ENCODE measurements at regions not wholly inside any gene's neighbourhood (a gene's known extent, or its start where the extent isn't known, plus 50 kb on each side); places are given as distances from the start of the nearest gene placed in this dataset.
A peak's percentile ranks its signal among the peaks of the same experiment; 100 is the strongest.

DNA sequence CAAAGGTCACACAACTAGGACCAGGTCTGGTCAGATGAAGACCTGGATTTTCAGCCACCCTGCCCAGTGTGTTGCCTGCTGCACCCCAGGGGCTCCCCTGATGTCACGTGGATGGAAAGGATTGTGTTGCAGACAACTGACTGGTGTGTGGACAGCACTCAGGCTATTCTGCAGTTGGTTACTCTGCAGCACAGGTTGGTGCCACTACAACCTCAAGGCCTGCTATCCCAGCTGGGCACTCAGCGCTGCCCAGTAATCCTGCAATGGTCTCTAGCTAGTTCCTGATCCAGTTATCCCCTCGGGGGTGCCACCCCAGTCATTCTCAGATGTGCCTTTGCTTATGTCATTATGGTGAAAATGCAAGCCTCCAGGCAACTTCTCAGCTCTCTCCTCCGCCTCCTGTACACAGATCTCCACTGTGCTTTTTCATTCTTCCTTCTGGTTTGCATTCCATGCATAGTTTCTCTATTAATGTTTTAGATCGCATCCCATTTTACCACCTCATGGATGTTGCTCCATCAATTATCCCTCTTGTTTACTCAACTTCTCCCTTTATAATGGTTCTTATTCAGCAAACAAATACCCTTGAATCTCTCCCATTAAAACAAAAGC is 503.2 kb upstream of the CAMK1G start:
- H3K4me3 ChIP-seq = no peak overlapping the region
- no peaks in the 10 kb centered on the region for H3K79me2 ChIP-seq (ENCODE audit: low read depth)
- no peaks in the 10 kb centered on the region for H3K27me3 ChIP-seq (ENCODE audit: insufficient read depth, low read depth)
- H3K36me3 ChIP-seq (ENCODE audit: low read depth) = no peaks in the 10 kb centered on the region
- no TSS peak for BruUV-seq (replicated peaks)
- no peak overlapping the region for H3K4me2 ChIP-seq
- peaks cover 6% of the 10 kb centered on the region for H3K4me1 ChIP-seq (replicated peaks; ENCODE audit: insufficient read depth)
- no peaks in the 10 kb centered on the region for H3K9me2 ChIP-seq (ENCODE audit: insufficient read depth)
- intact Hi-C loops (cut with micrococcal nuclease; ENCODE audit: unreplicated experiment) = no loop called here
- H3K9me3 ChIP-seq (ENCODE audit: insufficient read depth, low read depth) = no peaks in the 10 kb centered on the region
- H2AFZ ChIP-seq = no peak overlapping the region
- no peaks in the 10 kb centered on the region for H4K20me1 ChIP-seq (ENCODE audit: insufficient read depth)
- H3K27ac ChIP-seq = no peak overlapping the region
- ChIA-PET POLR2A (ENCODE audit: unreplicated experiment) (no interaction called here), CTCF (no interaction called here)
- H3F3A ChIP-seq (ENCODE audit: insufficient read depth, low read depth) = no peaks in the 10 kb centered on the region
- peak; percentile 35 to 42 for DNase-seq
- no peak for TF ChIP-seq EZH2 (IDR thresholded peaks at IDR 0.05; ENCODE audit: low read depth)
- TF ChIP-seq, protein P1, sequence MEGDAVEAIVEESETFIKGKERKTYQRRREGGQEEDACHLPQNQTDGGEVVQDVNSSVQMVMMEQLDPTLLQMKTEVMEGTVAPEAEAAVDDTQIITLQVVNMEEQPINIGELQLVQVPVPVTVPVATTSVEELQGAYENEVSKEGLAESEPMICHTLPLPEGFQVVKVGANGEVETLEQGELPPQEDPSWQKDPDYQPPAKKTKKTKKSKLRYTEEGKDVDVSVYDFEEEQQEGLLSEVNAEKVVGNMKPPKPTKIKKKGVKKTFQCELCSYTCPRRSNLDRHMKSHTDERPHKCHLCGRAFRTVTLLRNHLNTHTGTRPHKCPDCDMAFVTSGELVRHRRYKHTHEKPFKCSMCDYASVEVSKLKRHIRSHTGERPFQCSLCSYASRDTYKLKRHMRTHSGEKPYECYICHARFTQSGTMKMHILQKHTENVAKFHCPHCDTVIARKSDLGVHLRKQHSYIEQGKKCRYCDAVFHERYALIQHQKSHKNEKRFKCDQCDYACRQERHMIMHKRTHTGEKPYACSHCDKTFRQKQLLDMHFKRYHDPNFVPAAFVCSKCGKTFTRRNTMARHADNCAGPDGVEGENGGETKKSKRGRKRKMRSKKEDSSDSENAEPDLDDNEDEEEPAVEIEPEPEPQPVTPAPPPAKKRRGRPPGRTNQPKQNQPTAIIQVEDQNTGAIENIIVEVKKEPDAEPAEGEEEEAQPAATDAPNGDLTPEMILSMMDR (conservative IDR thresholded peaks at IDR 0.05) = no peak

DNA sequence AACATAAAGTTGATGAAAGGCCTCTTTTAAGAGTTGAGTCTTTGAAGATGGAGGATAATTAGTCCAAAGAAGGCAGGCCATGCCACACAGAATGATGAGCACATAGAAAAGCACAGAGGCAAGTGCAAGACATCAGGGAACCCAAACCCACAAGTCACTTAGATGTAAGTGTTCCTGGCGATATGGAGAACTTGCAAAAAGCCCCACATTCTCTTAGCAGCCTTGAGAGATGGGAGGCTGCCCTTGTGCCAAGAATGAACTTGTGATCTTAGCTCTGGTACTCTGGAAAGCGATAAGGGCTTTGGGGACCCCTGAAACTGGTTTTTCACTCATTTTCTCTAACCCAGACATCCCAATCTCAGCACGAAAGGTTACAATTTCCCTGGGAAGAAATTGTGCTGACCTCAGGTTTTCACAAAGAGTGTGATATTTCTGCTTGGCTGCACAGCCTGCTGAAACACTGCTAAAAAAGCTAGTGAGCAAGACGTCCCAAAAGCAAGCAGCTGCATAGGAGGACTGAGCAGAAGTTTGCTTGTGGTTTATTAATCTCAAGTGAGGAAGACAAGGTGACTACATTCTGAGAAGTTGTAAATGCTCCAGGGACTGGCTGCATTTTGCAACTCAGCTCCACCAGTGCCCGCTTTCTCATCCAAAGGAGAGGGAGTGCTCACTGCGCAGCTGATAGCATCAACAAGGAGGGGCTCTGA is 496.9 kb upstream of the CAMK1G start:
- H3K27ac ChIP-seq = no peak overlapping the region
- intact Hi-C loops (cut with micrococcal nuclease; ENCODE audit: unreplicated experiment) = no loop called here
- no peak for TF ChIP-seq EZH2 (IDR thresholded peaks at IDR 0.05; ENCODE audit: low read depth)
- TF ChIP-seq, protein P1 (conservative IDR thresholded peaks at IDR 0.05) = no peak
- no peaks in the 10 kb centered on the region for H3K4me1 ChIP-seq (replicated peaks; ENCODE audit: insufficient read depth)
- no TSS peak for BruUV-seq (replicated peaks)
- ChIA-PET CTCF (no interaction called here), POLR2A (ENCODE audit: unreplicated experiment) (no interaction called here)
- no peak for DNase-seq
- no peaks in the 10 kb centered on the region for H3K9me3 ChIP-seq (ENCODE audit: insufficient read depth, low read depth)
- no peaks in the 10 kb centered on the region for H3K79me2 ChIP-seq (ENCODE audit: low read depth)
- H3K27me3 ChIP-seq (ENCODE audit: insufficient read depth, low read depth) = no peaks in the 10 kb centered on the region
- H4K20me1 ChIP-seq (ENCODE audit: insufficient read depth) = no peaks in the 10 kb centered on the region
- H3K4me2 ChIP-seq = no peak overlapping the region
- no peak overlapping the region for H3K4me3 ChIP-seq
- H3K9me2 ChIP-seq (ENCODE audit: insufficient read depth) = no peaks in the 10 kb centered on the region
- no peaks in the 10 kb centered on the region for H3K36me3 ChIP-seq (ENCODE audit: low read depth)
- no peaks in the 10 kb centered on the region for H3F3A ChIP-seq (ENCODE audit: insufficient read depth, low read depth)
- no peak overlapping the region for H2AFZ ChIP-seq

DNA sequence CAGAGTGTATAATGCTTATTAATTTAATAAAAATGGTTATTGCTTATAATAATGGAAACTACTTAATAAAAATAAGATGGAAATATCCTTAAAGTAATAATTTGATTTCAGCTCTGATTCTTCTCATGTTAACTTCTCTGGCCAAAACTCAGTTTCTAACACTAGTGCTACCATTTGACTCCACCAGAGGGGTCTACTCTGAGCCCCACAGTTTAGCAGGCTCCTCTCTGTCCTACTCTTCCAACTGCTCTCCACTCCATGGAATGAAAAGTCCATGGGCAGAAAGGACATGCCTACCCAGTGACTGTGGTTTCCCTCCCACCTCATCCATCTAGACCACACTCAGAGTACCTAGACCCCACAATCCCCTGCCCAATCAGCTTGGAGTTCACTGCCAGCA is 489.1 kb upstream of the CAMK1G start:
- peaks cover 16% of the 10 kb centered on the region for H3K4me1 ChIP-seq (replicated peaks; ENCODE audit: insufficient read depth)
- no TSS peak for BruUV-seq (replicated peaks)
- H3K9me3 ChIP-seq (ENCODE audit: insufficient read depth, low read depth) = no peaks in the 10 kb centered on the region
- no peaks in the 10 kb centered on the region for H3K36me3 ChIP-seq (ENCODE audit: low read depth)
- DNase-seq = no peak
- H3K9me2 ChIP-seq (ENCODE audit: insufficient read depth) = no peaks in the 10 kb centered on the region
- TF ChIP-seq, protein P1 (conservative IDR thresholded peaks at IDR 0.05) = no peak
- TF ChIP-seq EZH2 (IDR thresholded peaks at IDR 0.05; ENCODE audit: low read depth) = no peak
- H3K27me3 ChIP-seq (ENCODE audit: insufficient read depth, low read depth) = no peaks in the 10 kb centered on the region
- H3K27ac ChIP-seq = no peak overlapping the region
- H4K20me1 ChIP-seq (ENCODE audit: insufficient read depth) = no peaks in the 10 kb centered on the region
- H3F3A ChIP-seq (ENCODE audit: insufficient read depth, low read depth) = no peaks in the 10 kb centered on the region
- ChIA-PET POLR2A (ENCODE audit: unreplicated experiment) (no interaction called here), CTCF (no interaction called here)
- H3K4me2 ChIP-seq = no peak overlapping the region
- no peaks in the 10 kb centered on the region for H3K79me2 ChIP-seq (ENCODE audit: low read depth)
- no peak overlapping the region for H2AFZ ChIP-seq
- intact Hi-C loops (cut with micrococcal nuclease; ENCODE audit: unreplicated experiment) = no loop called here
- H3K4me3 ChIP-seq = no peak overlapping the region

Data from PC-9 (cell line).